Activated CD4-positive, alpha-beta memory T cell treated with anti-CD3 and anti-CD28 coated beads, Interleukin-2, amount 10 ng/mL, durations not matched to agents 7 days and 5 days (primary cell): ENCODE measurements at regions not wholly inside any gene's neighbourhood (a gene's known extent, or its start where the extent isn't known, plus 50 kb on each side); places are given as distances from the start of the nearest gene placed in this dataset.
"Not testable (repeated sequence)": the region's sequence is repeated elsewhere in the genome, so short reads cannot be mapped to it uniquely, and the experiment has no call there.

Experiments
- CTCF ChIA-PET: fragments of 350-600 bp; sonication (Branson Sonifier 250); formaldehyde crosslinking; loops from one replicate; lab custom pipeline; 2021; ENCODE audit warnings: antibody characterized with exemption, inconsistent platforms; lab: Charles Lee
- POLR2A ChIA-PET: fragments of 350-600 bp; sonication (Branson Sonifier 250); formaldehyde crosslinking; loops from one replicate; lab custom pipeline; 2021; ENCODE audit warnings: antibody characterized with exemption; lab: Charles Lee
- DNase-seq: peaks from one replicate; pipeline ENCODE4 v3.0.0-alpha.2; 2020
- H3K27ac Mint-ChIP-seq: one replicate; pipeline ENCODE4 v1.8.0; 2021; ENCODE audit warnings: mild to moderate bottlenecking, mixed read lengths
- H3K27me3 Mint-ChIP-seq: one replicate; pipeline ENCODE4 v1.8.0; 2021; ENCODE audit warnings: mixed read lengths
- H3K36me3 Mint-ChIP-seq: one replicate; pipeline ENCODE4 v1.8.0; 2021; ENCODE audit warnings: low read depth, mixed read lengths
- H3K4me1 Mint-ChIP-seq: one replicate; pipeline ENCODE4 v1.8.0; 2021; ENCODE audit warnings: mixed read lengths
- H3K4me3 Mint-ChIP-seq: one replicate; pipeline ENCODE4 v1.8.0; 2021; ENCODE audit warnings: mild to moderate bottlenecking, mixed read lengths
- H3K9me3 Mint-ChIP-seq: one replicate; pipeline ENCODE4 v1.8.0; 2021; ENCODE audit warnings: mixed read lengths

- H3K4me1 Mint-ChIP-seq, result peaks cover 26% of the 10 kb centered on the region
- H3K9me3 Mint-ChIP-seq, result peaks cover 8% of the 10 kb centered on the region
- H3K27ac Mint-ChIP-seq, result no peak overlapping the region
- POLR2A ChIA-PET, result no interaction called here
- no peaks in the 10 kb centered on the region for H3K36me3 Mint-ChIP-seq
- no peak for DNase-seq
- H3K4me3 Mint-ChIP-seq, result no peak overlapping the region
- peaks cover 52% of the 10 kb centered on the region for H3K27me3 Mint-ChIP-seq
- CTCF ChIA-PET, result no interaction called here
Measured at GRCh38 chr3:193959861-193960260, 176.1 kb upstream of the HES1 start.

GRCh38 chr3:193960487-193961274 lies 175.3 kb upstream of the HES1 start:
- Mint-ChIP-seq H3K9me3 (peaks cover 6% of the 10 kb centered on the region), H3K4me3 (no peak overlapping the region), H3K4me1 (peaks cover 34% of the 10 kb centered on the region), H3K27ac (no peak overlapping the region), H3K27me3 (peaks cover 50% of the 10 kb centered on the region), H3K36me3 (no peaks in the 10 kb centered on the region)
- DNase-seq, result no peak
- POLR2A ChIA-PET, result no interaction called here
- CTCF ChIA-PET, result interaction anchor here (0.9 to 1.2 kb wide), 2 partner anchors 9 to 355 kb away, joined by 3 to 6 read pairs; no protein-coding TSS in a partner anchor

GRCh38 chr3:193962986-193963685 lies 172.8 kb upstream of the HES1 start:
- Mint-ChIP-seq H3K36me3 (no peaks in the 10 kb centered on the region), H3K4me3 (no peak overlapping the region), H3K27ac (peak overlapping the region; percentile 17), H3K27me3 (peaks cover 50% of the 10 kb centered on the region), H3K4me1 (peaks cover 35% of the 10 kb centered on the region), H3K9me3 (no peaks in the 10 kb centered on the region)
- CTCF ChIA-PET, result interaction anchor here (1.0 to 1.3 kb wide), 2 partner anchors 168 to 353 kb away, joined by 3 to 5 read pairs; no protein-coding TSS in a partner anchor
- no peak for DNase-seq
- POLR2A ChIA-PET, result interaction anchor here (1.0 kb wide), 1 partner anchor 9 kb away, joined by 3 read pairs; no protein-coding TSS in a partner anchor

- H3K36me3 Mint-ChIP-seq, result no peaks in the 10 kb centered on the region
- no peak overlapping the region for H3K4me3 Mint-ChIP-seq
- peak; percentile 36 for DNase-seq
- peak overlapping the region; percentile 17 for H3K27ac Mint-ChIP-seq
- H3K4me1 Mint-ChIP-seq, result peaks cover 35% of the 10 kb centered on the region
- CTCF ChIA-PET, result interaction anchor here (1.0 to 1.5 kb wide), 3 partner anchors 12 to 352 kb away, joined by 3 to 5 read pairs (median 3); no protein-coding TSS in a partner anchor
- H3K9me3 Mint-ChIP-seq, result no peaks in the 10 kb centered on the region
- peaks cover 57% of the 10 kb centered on the region for H3K27me3 Mint-ChIP-seq
- POLR2A ChIA-PET, result interaction anchor here (1.0 kb wide), 1 partner anchor 8 kb away, joined by 3 read pairs; no protein-coding TSS in a partner anchor
Measured at GRCh38 chr3:193963808-193964516, 172.0 kb upstream of the HES1 start.

- POLR2A ChIA-PET, result no interaction called here
- no peak overlapping the region for H3K27ac Mint-ChIP-seq
- H3K9me3 Mint-ChIP-seq, result no peaks in the 10 kb centered on the region
- no peak for DNase-seq
- H3K4me1 Mint-ChIP-seq, result peaks cover 35% of the 10 kb centered on the region
- H3K27me3 Mint-ChIP-seq, result peaks cover 59% of the 10 kb centered on the region
- H3K36me3 Mint-ChIP-seq, result no peaks in the 10 kb centered on the region
- no peak overlapping the region for H3K4me3 Mint-ChIP-seq
- CTCF ChIA-PET, result interaction anchor here (1.5 kb wide), 1 partner anchor 11 kb away, joined by 3 read pairs; no protein-coding TSS in a partner anchor
Measured at GRCh38 chr3:193964517-193964880, 171.4 kb upstream of the HES1 start.

- Mint-ChIP-seq H3K36me3 (no peaks in the 10 kb centered on the region), H3K4me3 (no peak overlapping the region), H3K27me3 (peaks cover 54% of the 10 kb centered on the region), H3K9me3 (no peaks in the 10 kb centered on the region), H3K4me1 (peaks cover 40% of the 10 kb centered on the region), H3K27ac (no peak overlapping the region)
- no peak for DNase-seq
- ChIA-PET POLR2A (no interaction called here), CTCF (no interaction called here)
Measured at GRCh38 chr3:193968380-193968974, 167.5 kb upstream of the HES1 start.

GRCh38 chr3:193970131-193970772 lies 165.7 kb upstream of the HES1 start:
- H3K4me3 Mint-ChIP-seq, POLR2A ChIA-PET, H3K27ac Mint-ChIP-seq, H3K36me3 Mint-ChIP-seq, H3K9me3 Mint-ChIP-seq: not testable (repeated sequence)
- CTCF ChIA-PET, result interaction anchor here (0.7 to 1.8 kb wide), 8 partner anchors 9 to 354 kb away, joined by 3 to 7 read pairs (median 3); no protein-coding TSS in a partner anchor
- DNase-seq, result peak; percentile 24
- peaks cover 23% of the 10 kb centered on the region for H3K4me1 Mint-ChIP-seq
- H3K27me3 Mint-ChIP-seq, result peaks cover 65% of the 10 kb centered on the region

- Mint-ChIP-seq H3K4me1 (peaks cover 18% of the 10 kb centered on the region), H3K27me3 (peaks cover 63% of the 10 kb centered on the region), H3K36me3 (no peaks in the 10 kb centered on the region), H3K9me3 (no peaks in the 10 kb centered on the region), H3K27ac (peak overlapping the region; percentile 22), H3K4me3 (no peak overlapping the region)
- ChIA-PET POLR2A (no interaction called here), CTCF (interaction anchor here (0.6 to 1.8 kb wide), 6 partner anchors 9 to 353 kb away, joined by 3 to 6 read pairs (median 4); no protein-coding TSS in a partner anchor)
- DNase-seq, result no peak
Measured at GRCh38 chr3:193970773-193971206, 165.2 kb upstream of the HES1 start.

GRCh38 chr3:193971261-193971751 lies 164.6 kb upstream of the HES1 start:
- H3K27me3 Mint-ChIP-seq, result peaks cover 61% of the 10 kb centered on the region

GRCh38 chr3:193971966-193972365 lies 164.0 kb upstream of the HES1 start:
- POLR2A ChIA-PET, result interaction anchor here (0.8 kb wide), 1 partner anchor 8 kb away, joined by 3 read pairs; no protein-coding TSS in a partner anchor
- Mint-ChIP-seq H3K36me3 (no peaks in the 10 kb centered on the region), H3K9me3 (no peaks in the 10 kb centered on the region), H3K27me3 (peaks cover 56% of the 10 kb centered on the region), H3K4me3 (no peak overlapping the region), H3K4me1 (peaks cover 18% of the 10 kb centered on the region), H3K27ac (no peak overlapping the region)
- CTCF ChIA-PET, result interaction anchor here (1.1 to 1.8 kb wide), 2 partner anchors 165 to 344 kb away, joined by 3 to 6 read pairs; no protein-coding TSS in a partner anchor
- DNase-seq, result no peak

More at GRCh38 chr3:193971261-193971751, 164.6 kb upstream of the HES1 start:
- ChIA-PET CTCF (interaction anchor here (0.6 to 1.8 kb wide), 4 partner anchors 19 to 344 kb away, joined by 3 to 6 read pairs (median 4); no protein-coding TSS in a partner anchor), POLR2A (interaction anchor here (0.8 kb wide), 1 partner anchor 8 kb away, joined by 3 read pairs; no protein-coding TSS in a partner anchor)
- peak overlapping the region; percentile 22 for H3K27ac Mint-ChIP-seq
- no peak overlapping the region for H3K4me3 Mint-ChIP-seq
- no peak for DNase-seq
- no peaks in the 10 kb centered on the region for H3K9me3 Mint-ChIP-seq
- H3K36me3 Mint-ChIP-seq, result no peaks in the 10 kb centered on the region
- H3K4me1 Mint-ChIP-seq, result peaks cover 18% of the 10 kb centered on the region

GRCh38 chr3:193972832-193973231 lies 163.1 kb upstream of the HES1 start:
- CTCF ChIA-PET, result no interaction called here
- Mint-ChIP-seq H3K9me3 (no peaks in the 10 kb centered on the region), H3K27me3 (peaks cover 53% of the 10 kb centered on the region)

More at GRCh38 chr3:193972832-193973231, 163.1 kb upstream of the HES1 start:
- Mint-ChIP-seq H3K4me1 (peaks cover 18% of the 10 kb centered on the region), H3K27ac (no peak overlapping the region), H3K36me3 (no peaks in the 10 kb centered on the region), H3K4me3 (no peak overlapping the region)
- DNase-seq, result no peak
- POLR2A ChIA-PET, result no interaction called here
